ENCODE measurements at regions not wholly inside any gene's neighbourhood (a gene's known extent, or its start where the extent isn't known, plus 50 kb on each side); places are given as distances from the start of the nearest gene placed in this dataset.

DNA sequence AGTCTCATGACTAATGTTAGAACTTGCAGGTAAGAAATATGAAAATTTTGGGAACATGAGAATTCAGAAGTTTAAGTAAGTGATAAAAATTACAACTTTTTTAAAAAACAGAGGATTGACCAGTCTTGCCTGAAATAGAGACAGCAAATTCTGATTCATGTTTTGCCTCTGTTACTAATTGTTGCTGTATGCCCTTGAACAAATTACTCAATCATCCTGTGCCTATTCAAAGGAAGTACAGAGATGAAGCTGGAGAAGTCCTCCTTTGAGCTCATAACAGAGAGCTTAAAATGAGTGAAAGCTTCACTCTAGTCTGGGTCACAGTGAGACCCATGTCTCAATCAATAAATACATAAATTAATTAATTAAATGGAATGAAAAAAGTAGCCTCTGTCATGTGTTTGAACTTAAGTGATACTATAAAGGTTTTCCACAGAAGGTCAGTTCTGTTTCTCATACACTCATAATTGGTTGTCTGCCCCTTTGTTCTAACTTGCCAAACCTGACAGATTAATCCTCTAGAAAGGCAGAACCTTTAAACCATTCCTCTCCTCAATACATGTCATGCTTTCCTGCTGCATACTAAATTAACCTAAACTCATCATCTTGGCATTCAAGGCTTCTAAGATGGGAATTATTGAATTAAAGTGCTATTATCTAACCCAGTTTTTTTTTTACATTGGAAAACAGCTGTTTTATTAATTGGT, 374.6 kb upstream of the LRATD1 start:
- no peak for DNase-seq (ENCODE audit: low read depth in 3 of 3)

DNA sequence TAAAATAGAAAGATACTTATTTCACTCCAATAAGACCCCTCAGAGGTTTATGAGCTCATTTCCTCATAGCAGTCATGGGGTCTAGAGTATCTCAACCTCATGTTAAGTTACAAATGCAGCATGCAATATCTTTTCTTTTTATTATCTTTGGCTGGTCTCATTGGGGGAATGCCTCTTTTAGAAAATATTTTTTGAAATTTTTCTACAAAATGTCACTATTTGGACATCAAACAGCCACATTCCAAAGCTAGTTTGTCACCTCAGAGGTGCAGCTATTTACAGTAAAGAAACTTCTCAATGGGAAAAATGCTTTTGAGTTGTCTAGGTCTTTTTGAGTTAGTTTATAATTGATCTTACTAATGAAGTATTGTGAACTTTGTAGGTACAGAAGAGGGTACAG, 370.7 kb upstream of the LRATD1 start:
- DNase-seq (ENCODE audit: low read depth in 3 of 3), result no peak

DNA sequence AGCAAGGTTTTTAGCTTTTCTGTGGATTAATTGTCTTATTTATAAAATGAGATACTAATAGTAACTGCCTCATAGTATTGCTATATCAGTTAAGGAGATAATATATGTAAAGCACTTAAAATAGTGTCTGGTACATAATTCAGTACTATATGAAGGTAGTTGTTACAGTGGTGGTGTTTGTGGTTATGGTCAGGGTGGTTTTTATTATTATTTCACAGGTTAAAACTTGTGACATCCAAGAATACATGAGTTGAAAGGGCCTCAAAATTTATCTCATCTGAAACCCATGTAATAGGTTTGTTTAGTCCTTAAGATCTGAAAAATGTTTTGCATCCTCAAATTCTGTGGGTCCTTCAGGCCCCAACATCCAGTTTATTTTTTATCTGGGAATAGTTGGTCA, 369.5 kb upstream of the LRATD1 start:
- DNase-seq (ENCODE audit: low read depth in 3 of 3), result no peak

DNA sequence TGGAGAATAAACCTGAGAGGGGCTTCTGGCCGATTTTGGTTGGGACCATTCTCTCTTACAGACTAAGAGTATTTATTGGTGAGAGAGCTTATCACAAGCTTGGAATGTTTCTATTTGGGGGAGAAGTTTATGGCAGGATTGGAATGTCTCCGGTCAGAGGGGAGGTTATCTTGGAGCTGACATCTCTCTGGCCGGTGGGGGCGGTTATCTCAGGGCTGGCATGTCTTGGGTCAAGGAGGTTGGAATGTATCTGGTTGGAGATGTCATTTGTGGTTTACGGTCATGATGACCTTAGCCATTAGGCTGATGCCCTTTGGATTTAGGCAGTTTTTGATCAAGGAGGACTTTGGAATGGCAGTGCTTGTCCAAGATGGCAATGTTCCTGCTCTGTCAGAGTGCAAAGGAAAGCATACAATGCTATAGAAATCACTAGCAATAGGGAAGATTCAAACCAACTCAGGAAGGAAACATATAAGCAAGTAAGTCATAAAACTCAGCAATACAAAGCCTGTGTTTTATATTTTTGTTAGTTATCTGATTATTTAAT, 362.4 kb upstream of the LRATD1 start:
- no peak for DNase-seq (ENCODE audit: low read depth in 3 of 3)

DNA sequence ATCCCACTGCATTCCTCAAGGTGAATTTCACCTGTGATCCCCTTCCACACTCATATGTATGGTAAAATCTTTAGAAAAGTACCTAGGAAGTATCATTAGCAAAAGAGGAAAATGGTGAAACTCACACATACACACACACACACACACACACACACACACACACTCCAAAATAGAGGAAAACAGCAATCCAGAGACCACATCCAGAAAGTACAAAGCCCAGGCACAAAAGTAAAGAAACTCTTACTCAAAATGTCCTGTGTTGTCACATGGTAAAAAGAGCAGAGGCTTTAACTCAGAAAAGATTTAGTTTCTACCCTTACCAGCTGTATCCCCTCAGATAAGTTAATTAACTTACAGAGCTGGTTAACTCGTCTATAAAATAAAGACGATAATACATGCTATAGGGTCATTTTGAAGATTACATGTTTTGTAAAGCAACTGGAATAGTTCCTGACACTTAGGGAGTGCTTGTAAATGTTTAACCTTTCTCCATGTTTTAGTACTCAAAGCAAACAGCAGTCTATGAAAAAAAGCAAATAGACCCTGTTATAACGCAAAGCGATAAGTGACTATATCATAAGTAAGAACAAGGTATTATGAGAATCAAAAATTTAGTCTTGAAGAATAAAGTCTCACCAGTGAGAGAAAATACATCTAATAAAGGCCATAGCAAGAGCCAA, 360.0 kb upstream of the LRATD1 start:
- no peak for DNase-seq (ENCODE audit: low read depth in 3 of 3)

DNA sequence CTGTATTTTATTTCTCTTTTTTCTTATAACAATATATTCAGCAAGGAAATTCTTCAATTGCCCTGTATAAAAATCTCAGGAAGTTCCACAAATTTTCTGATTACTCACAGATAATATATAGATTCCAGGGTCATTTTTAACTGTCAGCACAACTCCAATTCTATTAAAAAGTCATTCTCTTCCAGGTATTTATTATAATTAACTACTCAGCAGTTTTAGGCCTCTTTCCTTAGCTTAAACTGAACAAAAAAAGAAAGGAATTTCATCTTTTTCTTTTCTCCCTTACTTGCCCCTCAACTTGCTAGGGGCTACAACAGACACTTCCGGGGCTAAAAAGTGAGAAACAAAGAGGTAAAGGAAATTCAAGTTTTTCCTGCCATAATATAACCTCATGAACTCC, 358.9 kb upstream of the LRATD1 start:
- no peak for DNase-seq (ENCODE audit: low read depth in 3 of 3)

DNA sequence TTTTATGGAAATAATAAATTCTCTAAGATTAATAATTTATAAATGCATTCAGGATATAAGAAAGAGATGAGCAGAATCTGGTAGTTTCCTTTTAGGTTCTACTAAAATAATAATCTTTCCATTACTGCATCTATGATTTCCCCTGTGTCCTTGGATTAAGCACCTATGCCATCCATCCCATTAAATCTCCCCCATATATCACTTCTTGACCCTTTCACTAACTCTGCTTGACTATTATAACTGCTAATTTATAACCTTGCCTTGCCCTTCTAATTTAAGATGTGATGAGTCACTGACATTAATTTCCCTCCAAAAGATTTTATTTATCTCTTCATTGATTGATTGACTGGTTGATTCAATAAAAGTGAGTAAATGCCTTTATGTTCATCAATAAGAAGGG, 348.3 kb upstream of the LRATD1 start:
- no peak for DNase-seq (ENCODE audit: low read depth in 3 of 3)

DNA sequence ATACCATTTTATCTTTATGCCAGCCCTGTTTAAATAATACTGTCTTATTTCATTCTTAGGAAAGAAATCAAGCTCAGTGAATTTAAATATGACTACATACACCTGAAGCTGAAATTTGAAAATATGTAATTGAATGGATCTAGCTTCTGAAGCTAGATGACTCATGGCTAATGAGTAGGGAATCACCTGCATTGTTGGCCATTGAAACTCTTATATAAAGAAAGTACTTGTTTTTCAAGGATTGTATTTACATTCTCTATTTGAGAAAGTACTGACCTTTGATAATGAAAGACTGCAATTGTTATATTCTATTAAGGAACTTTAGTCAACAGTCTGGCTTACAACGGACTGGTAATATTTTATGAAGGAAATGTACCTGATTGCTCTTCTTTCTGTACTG, 346.7 kb upstream of the LRATD1 start:
- no peak for DNase-seq (ENCODE audit: low read depth in 3 of 3)

DNA sequence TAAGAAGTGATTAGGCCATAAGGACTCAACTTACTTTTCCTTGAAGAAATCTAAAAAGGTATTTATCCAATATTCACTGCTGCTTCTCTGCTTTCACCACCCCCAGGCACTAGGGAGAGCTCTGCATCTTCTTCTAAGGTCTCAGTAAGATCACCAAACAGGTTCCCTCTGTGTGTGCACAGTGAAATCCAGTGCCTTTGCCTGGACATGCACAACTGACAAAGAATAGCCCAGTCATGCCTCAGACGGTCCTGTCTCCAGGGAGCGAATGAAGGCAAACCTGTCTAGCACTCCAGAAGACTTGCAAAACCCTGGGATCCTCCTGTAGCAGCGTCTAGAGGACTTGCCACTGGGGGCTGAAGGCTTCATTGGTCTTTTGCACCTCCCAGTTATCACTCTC, 344.5 kb upstream of the LRATD1 start:
- DNase-seq (ENCODE audit: low read depth in 3 of 3), result no peak

DNA sequence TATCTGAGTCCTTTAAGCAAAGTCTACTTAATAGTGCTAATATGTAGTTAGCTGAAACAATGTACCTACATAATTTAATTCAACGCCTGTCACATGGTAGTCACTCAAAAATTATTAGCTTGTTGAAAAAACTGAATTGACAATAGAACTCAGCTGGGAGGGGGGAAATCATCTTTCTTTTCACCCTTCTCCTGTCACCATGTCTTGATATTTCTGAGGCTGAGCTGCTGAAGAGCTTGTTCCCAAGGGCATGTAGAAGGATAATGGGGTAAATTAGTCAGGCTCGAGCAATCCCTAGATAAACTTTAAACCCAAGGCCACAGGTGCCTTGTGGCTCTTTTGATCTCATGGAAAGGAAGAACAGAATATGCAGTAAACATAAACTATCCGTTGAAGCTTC, 339.6 kb upstream of the LRATD1 start:
- no peak for DNase-seq (ENCODE audit: low read depth in 3 of 3)

DNA sequence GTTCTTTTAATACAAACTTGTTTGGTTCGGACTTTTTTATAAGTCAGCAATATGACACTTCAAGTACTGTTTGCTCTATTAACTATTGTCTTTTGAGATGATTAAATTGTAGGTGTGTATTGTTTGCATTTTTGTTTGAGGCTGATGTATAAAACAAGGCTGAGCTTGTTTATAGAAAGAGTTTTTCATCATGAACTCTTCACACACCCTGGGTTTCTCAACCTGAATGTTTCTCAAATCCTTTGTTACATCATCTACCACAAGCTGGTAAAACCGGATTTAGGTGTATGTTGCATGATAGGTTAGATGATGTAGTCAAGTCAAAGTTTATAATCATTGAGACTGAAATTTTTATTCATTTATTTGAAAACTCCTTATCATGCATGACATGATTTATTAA, 335.2 kb upstream of the LRATD1 start:
- DNase-seq (ENCODE audit: low read depth in 3 of 3), result no peak

DNA sequence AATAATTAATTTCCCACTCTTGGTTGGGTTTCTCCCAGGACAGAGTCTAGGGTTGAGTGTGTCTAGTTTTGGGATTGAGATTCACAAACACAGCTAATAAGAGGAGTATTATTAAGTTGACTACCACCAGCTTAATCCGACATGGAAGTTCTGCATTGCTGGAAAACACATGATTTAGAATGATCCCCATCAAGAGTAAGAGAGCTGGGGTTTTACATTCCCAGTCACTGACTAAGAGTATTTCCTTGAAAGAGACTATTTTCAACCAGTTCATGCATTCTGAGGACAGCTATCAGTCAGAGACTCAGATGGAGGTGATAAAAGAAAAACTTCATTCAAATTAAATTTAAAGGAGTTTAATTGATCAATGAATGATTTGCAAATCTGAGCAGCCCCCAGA, 334.6 kb upstream of the LRATD1 start:
- DNase-seq (ENCODE audit: low read depth in 3 of 3), result no peak

DNA sequence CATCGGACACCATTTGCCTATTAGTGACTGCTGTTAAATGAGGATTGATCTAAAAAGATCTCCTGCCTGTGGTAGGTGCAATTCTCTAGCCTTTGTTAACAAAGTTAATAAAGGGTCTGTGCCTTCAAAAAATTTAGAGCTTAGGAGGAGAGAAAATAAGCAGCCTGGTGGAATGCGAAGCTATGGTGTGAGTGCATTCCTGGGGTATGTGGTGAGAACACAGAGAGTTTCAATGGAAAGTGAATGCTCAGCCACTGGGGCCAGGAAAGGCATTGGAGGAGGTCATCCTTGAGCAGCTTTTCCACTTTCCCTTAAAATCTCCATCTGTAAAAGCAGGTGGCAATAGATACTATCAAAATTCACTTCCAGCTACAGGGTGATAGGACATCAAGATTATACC, 331.2 kb upstream of the LRATD1 start:
- DNase-seq (ENCODE audit: low read depth in 3 of 3), result no peak

DNA sequence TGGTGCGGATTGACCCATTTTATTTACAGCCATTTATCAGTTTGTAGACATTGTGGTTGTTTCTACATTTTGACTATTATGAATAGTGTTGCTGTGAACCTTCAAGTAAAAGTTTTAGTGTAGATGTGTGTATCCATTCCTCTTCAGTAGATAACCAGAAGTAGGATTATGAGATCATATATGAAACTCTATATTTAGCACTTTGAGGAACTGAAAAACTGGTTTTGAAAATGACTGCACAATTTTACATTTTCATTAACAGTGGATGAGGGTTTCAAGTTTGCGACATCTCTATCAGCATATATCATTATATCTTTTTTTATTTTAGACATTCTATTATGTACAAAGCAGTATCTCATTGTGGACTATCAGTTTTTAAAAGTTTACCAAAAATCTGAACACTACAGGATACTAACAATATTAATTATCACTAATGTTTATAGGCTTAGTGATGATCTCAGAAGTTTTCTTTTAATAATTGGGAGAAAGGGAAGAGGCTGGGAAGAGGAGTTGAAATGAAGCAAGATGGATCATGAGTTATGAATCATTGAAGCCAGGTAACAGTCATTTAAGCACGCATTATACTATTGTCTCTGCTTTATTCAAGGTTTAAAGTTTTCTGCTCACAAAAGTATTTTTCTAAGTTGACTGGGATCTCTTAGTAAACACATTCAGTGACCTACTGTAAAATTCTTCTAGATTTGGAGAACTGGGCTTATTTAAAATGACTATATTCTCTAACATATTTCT, 329.0 kb upstream of the LRATD1 start:
- DNase-seq (ENCODE audit: low read depth in 3 of 3), result no peak

DNA sequence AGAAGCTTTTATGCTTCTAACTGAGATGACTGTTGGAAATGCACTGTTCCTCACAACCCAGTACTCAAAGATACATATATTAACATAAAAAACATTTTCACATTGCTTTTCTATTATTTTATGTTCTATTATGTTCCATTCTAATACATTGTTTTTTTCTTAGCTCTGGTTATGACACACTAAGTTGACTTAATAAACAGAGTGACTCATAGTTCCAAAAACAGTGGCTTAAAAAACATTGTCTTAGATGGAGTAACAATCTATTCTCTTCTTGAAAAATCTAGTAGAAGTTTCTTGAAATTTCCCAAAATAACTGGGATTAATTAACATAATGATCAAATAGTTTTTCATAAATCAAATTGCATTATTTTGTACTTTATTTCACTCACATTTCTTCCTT, 328.2 kb upstream of the LRATD1 start:
- no peak for DNase-seq (ENCODE audit: low read depth in 3 of 3)

DNA sequence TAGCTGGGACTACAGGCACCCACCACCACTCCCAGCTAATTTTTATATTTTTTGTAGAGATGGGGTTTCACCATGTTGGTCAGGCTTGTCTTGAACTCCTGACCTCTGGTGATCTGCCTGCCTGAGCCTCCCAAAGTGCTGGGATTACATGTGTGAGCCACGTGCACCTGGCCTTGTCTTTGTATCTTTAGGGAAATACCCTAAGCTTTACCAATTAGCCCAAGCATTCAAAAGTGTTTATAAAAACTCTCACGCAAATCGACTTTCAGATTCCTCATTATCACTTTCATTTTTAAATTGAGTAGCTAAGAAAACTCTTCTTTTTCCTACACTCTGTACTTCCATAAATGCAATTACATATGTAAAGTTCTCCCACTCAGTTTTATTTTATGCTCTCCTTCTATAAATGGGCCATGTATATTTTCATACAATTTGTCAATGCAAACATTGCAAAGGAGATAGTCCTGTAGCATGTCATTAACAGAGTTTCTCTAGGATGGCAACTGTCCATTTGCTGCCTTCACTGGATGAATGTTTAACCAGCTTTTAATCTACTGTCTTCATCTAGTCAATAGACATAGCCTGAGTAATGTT, 326.2 kb upstream of the LRATD1 start:
- no peak for DNase-seq (ENCODE audit: low read depth in 3 of 3)

DNA sequence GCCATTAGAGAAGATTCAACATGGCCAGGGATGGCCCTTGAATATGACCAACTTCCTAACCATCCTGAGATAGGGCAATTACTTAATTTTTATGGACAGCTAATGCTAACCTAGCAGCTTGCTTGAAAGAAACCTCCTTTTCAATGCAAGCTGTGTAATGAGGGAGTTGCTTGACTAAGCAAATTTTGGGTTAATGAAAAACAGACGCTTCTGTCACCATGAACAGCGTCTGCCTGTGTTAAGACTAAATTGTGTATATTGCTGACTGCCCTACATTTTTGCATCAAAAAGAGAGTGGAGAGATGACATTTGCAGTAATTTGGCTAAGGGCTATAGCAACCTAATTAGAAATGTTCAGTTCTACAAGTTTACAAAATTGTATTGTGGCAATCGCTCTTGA, 319.2 kb upstream of the LRATD1 start:
- DNase-seq (ENCODE audit: low read depth in 3 of 3), result no peak

DNA sequence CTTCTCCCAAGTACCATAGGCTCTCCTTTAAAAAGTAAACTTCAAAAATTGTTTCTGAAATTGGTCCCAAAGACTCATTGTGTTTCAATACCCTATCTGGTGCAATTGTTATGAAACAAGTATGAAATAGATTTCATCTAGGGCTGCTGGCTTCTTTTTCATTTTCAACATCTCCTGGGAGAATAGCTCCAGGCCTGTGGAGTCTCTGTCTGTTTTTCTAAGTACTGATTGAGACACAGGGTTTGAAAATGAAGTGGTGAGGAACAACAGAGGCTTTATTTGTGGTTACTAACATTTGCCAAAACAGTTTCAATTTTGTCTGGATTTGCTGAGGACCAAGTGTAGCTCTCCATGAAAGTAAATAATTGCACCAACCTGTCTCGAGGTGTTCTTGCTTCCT, 315.9 kb upstream of the LRATD1 start:
- DNase-seq (ENCODE audit: low read depth in 3 of 3), result no peak

DNA sequence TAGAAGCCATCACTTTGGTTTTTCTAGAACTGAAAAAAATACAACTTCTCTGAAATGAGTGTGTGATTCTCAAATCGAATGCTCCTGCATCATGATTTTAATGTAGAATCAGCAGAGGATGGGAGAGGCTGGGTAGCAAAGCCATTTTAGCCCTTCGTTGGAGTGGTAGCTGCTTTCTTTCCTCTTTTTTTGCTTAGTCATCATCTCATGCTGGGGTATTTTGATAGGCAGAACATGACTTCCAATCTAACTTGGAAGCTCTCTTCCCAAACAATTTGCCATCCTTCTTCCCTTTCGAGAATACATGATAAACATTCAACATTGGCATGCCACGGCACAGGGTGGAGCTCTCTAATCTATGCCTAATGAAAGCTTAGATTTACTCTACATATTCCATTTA, 311.2 kb upstream of the LRATD1 start:
- DNase-seq (ENCODE audit: low read depth in 3 of 3), result no peak

DNA sequence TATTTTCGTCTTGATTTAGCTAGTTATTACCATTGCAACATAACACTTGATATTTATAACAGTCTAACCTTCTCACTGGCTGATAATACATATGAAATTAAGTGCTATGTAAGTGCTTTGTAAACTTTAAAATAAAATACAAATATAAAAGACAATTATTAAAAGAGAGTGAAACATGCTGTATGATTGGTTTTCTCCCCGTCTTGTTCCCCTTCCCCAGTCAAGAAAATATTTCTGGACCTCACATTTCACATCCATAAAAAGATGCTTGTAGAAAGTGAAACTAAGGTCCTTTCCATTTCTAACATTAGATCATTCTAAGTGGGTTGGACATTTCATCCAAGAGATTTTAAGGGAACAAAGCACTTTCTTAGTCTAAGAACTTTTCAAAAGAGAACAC, 310.2 kb upstream of the LRATD1 start:
- DNase-seq (ENCODE audit: low read depth in 3 of 3), result no peak

DNA sequence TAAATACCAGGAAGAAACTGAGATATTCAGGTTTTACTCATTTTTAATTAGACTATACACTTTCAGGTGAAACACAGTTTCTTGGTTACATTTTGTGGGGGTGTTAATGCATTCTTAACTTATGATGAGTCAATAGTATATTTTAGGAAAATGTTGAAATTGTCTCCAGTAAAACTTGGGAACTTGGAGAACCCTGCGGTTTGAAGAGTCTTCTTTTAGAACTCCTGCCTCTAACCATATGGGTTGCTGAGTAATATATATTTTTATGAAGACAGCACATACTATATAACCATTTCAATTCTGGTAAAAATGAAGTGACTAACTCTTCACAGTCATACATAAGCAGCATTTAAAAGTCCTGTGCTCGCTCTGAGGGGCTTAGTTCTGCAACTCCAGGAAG, 308.2 kb upstream of the LRATD1 start:
- DNase-seq (ENCODE audit: low read depth in 3 of 3), result no peak

DNA sequence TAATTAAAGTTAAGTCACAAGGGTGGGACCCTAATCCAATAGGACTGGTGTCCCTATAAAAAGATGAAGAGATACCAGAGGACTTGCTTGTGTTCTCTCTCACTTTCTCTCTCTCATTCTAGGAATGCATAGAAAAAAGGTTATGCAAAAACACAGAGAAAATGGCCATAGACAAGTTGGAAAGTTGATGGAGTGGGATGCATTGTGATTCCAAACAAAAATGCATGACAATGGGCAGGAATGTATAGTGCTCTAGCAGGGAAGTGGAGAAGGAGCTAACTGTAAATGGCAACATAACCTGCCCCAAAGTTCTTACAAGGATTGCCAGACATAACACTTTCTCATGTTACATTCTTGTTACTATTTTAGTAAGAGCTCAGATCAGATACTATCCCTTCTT, 301.6 kb upstream of the LRATD1 start:
- no peak for DNase-seq (ENCODE audit: low read depth in 3 of 3)
